ENCODE measurements at regions not wholly inside any gene's neighbourhood (a gene's known extent, or its start where the extent isn't known, plus 50 kb on each side); places are given as distances from the start of the nearest gene placed in this dataset.

DNA sequence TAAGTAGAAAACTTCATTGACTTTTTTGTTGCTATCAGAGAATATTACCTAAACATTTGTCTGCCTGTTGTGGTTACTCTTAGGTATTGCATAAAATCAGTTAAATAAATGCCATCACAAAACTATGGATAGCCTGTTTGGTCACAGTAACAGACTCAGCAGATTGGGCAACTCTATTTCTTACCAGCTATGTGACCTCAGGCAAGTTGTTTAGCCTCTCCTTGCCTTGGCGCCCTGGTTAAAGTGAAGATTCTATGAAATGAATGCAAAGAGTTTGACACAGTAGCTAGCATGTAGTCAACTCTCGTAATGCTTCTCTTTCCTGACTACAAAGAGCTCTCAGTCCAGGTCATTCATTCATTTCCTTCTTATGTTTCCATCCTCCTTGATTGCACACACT lies 82.5 kb upstream of the ID4 start:
- no peak for DNase-seq (ENCODE audit: low spot score)

DNA sequence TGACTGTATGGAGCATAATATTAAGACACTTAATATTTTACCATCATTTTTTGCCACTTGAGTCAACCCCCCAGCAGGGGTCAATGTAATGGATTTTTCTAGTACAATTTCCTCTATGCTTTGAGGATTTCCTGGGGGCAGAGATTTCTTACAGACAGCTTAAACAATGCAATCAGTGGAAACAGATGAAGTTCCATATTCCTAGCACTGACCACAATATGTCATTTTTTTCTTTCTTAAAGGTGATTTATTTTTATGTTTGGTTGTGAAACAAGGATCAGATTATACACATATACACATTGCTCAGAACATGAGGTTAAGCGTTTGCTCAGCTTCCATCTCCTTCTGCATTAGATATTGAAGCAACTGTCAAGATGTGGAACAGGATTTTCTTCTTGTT lies 82.0 kb upstream of the ID4 start:
- DNase-seq (ENCODE audit: low spot score) = no peak

DNA sequence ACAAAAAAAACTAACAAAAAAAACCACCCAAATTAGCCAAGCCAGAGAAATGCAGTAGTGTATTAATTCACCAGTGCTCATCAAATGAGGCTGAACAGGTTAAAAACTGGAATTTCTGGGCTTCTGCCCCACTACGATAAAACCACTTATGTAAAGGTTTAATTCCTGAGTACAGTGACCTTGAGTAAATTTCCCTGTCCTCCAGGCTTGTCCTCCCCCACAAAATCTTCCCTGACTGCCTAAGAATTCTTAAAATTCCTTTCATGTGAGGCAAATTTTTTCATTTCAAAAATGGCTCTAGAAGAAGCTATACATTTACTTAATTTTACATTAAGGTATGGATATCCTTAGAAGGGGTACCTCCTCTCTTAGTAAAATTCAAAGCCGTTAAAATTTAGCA lies 80.1 kb upstream of the ID4 start:
- no peak for DNase-seq (ENCODE audit: low spot score)

DNA sequence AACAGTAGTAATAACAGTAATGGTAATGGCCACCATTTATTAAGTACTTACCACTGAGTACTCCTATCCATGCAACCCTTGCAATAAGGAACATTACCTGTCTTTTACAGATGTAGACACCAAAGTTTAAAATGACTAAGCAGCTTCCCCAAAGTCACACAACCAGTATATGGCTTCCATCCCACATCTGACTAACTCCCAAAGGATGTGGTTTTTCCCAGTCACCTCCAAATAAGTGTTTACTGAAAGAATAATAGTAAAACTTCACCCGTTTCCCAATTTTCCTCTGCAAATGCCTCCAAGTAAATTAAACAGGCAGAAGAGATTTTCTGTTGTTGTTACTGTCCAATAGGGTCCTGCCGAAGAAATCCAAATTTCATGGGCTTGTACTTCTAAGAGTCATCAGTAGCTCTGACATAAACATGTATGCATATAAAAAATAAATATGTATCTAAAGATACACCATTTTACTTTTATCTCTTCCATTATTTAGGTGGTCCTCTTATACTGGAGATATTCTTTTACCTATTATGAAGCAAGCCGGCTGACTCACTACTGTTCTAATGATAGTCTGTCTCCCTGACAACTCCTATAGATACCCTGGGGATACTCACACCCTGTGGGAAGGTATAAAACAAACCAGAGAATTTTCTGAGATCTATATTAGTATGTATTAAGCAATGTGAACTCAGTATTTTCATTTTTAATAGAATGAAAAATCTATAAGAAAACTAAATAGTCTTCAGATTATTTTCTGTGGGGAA lies 77.9 kb upstream of the ID4 start:
- no peak for DNase-seq (ENCODE audit: low spot score)

DNA sequence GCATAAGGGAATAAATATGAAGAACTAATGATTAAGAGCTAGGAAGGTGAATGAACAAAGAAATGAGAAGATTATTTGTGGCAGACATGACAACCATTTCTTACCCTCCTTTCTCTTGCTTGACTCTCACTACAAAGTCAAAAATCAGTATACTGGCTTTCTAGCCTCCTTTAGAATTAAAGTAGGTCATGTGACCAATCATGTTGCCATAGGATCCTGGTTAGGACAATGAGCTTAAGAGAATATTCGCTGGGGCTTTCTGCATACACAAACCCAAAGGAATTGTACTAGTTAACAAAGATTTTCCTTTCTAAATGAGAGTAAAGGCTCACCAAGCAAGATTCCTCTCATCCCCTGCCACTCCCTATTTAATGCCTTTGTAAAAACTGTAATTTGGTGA lies 76.0 kb upstream of the ID4 start:
- DNase-seq (ENCODE audit: low spot score) = no peak

DNA sequence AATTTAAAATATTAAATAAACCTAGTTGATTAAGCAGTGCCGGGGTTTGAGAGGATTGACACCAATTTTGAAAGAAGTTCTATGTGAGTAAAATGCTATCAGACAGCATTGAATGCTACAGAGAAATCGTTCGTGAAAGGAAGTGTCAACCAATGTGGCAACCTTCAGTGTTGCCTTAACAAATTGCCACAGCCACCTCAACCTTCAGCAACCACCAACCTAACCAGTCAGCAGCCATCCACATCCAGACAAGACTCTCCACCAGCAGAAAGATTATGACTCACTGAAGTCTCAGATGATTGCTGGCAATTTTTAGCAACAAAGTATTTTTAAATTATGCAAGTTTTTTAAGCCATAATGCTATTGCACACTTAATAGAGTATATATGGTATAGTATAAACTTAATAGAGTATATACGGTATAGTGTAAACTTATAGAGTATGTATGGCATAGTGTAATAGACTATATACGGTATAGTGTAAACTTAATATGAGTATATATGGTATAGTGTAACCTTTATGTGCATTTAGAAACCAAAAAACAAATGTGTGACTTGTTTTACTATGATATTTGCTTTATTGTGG lies 65.3 kb upstream of the ID4 start:
- no peak for DNase-seq (ENCODE audit: low spot score)

DNA sequence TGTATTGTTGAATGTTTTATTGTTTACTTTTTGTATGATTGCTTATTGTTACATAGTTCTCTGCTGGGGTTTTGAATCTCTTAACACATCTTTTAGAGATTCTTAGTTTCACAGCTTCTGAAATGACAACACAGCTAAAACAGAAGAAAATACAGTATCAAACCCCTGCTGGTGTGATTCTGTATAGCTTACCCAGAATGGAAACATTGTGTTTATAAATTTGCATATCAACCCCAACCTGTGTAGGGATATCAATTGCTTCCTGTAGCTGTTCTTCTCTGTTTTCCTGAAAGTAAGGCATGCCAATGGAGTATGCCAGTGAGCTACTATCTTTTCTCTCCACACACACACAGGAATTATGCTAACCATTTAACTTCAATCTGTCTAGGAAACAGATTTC lies 64.3 kb upstream of the ID4 start:
- DNase-seq (ENCODE audit: low spot score) = no peak

DNA sequence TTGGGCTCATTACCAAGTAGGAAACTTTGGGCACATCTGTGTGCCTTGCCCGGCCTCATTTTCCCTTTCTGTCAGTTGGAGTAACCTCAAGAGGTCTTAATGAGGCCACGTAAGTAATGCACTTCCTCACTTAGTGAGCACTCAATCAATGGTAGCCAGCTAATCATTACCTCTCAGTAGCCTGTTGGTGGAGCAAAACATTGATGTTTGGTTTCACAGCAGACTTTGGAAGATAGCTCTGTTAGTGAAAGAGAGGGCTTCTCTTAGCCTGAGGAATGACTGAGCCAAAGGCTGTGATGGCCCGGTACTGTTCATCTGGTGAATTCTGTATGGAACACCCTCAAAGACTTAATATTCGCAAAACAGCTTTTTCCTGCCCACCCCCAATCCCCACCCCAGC lies 55.9 kb upstream of the ID4 start:
- no peak for DNase-seq (ENCODE audit: low spot score)

DNA sequence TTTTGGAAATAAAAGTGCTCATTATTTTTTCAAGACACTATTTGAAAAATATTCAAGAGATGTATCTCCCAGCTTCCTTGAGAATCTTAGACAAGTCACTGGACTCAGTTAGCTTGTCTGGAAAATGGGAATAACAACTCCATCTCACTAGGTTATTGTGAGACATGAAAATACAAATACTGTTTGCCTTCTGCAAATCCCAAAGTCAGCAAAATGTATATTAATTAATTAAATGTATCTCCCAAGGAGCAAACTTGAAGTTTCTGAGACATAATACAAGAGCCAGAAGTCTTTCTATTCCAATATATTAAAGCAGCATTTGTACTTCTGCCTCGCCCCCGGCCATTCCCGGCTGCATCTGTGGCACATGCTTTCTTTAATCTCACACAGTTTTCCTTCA lies 54.6 kb upstream of the ID4 start:
- no peak for DNase-seq (ENCODE audit: low spot score)
